ENCODE measurements at regions not wholly inside any gene's neighbourhood (a gene's known extent, or its start where the extent isn't known, plus 50 kb on each side); places are given as distances from the start of the nearest gene placed in this dataset.

GRCh38 chr10:44799966-44800365 is 111.2 kb upstream of the TMEM72 start:
- TF ChIP-seq POLR2A (IDR thresholded peaks at IDR 0.05; ENCODE audit: low read depth, low read length) (no peak), PAX5 (IDR thresholded peaks at IDR 0.05; ENCODE audit: insufficient read depth, low read length, severe bottlenecking) (no peak)

Data from GM12891 (cell line).